Testis (tissue), 2 donors: ENCODE measurements at regions not wholly inside any gene's neighbourhood (a gene's known extent, or its start where the extent isn't known, plus 50 kb on each side); places are given as distances from the start of the nearest gene placed in this dataset.

Experiments
- CTCF ChIP-seq, 3 experiments: fragments of 450-650 bp in 2 of 3; fragments of 200-600 bp in 1 of 3; sonication (generic) in 1 of 3; IDR thresholded peaks; one replicate each; pipeline ENCODE4 v1.5.1; 2016 to 2019; ENCODE audit warnings: antibody characterized with exemption in 3 of 3, mild to moderate bottlenecking in 2 of 3, moderate library complexity in 1 of 3
- POLR2A ChIP-seq: fragments of 450-650 bp; IDR thresholded peaks from one replicate; pipeline ENCODE4 v1.6.1; 2017; ENCODE audit warnings: antibody characterized with exemption, mild to moderate bottlenecking, moderate library complexity

DNA sequence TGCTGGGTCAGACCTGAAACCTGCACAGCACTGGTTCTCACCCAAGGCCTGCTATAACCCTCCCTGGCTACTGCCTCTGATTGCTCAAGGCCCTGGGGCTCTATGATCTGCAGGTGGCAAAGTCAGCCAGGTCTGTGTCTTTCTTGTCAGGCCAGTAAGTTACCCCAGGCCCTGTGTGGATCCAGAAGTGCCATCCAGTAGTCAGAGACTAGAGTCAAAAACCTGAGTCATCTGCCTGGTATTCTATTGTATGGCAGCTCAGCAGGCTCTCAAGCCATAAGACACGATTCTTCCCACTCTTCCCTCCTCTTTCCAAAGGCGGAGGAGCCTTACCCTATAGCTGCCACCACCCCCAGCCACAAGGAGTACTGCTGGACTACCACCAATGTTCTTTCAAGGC, 593.0 kb downstream of the FRK start:
- TF ChIP-seq CTCF (IDR thresholded peaks at IDR 0.05) (no peak), POLR2A (no peak)
